ENCODE measurements at regions not wholly inside any gene's neighbourhood (a gene's known extent, or its start where the extent isn't known, plus 50 kb on each side); places are given as distances from the start of the nearest gene placed in this dataset.

- Mint-ChIP-seq H3K36me3 (ENCODE audit: low read depth) (no peaks in the 10 kb centered on the region), H3K27me3 (no peaks in the 10 kb centered on the region), H3K27ac (no peak overlapping the region), H3K4me1 (ENCODE audit: low read depth) (no peaks in the 10 kb centered on the region), H3K9me3 (peaks cover 6% of the 10 kb centered on the region), H3K4me3 (no peak overlapping the region)
- no peak for ATAC-seq (ENCODE audit: poor library complexity)
- ChIA-PET CTCF (no interaction called here), POLR2A (no interaction called here)
- H3K9me3 ChIP-seq (ENCODE audit: control insufficient read depth in 1 of 2, insufficient read depth in 1 of 2, low read length in 2 of 2) = peaks cover 0 to 3% of the 10 kb centered on the region in 2 experiments
- H3K36me3 ChIP-seq (ENCODE audit: insufficient read depth, low read length) = no peaks in the 10 kb centered on the region
- no peak overlapping the region for H3K27ac ChIP-seq (ENCODE audit: low read depth in 1 of 2, low read length in 2 of 2)
- intact Hi-C loops (cut with DNase I, micrococcal nuclease) = no loop called here
- no peak overlapping the region for H3K4me3 ChIP-seq (ENCODE audit: low read length)
- DNase-seq = no peak
- TF ChIP-seq CTCF (IDR thresholded peaks at IDR 0.05) = no peak
- no peaks in the 10 kb centered on the region for H3K27me3 ChIP-seq (ENCODE audit: control insufficient read depth in 1 of 2, insufficient read depth in 2 of 2, low read length in 2 of 2)
- H3K4me1 ChIP-seq (ENCODE audit: insufficient read depth, low read length) = no peaks in the 10 kb centered on the region
These were observed 507.2 kb upstream of the PBX1 start for GRCh38 chr1:164051782-164052181.

DNA sequence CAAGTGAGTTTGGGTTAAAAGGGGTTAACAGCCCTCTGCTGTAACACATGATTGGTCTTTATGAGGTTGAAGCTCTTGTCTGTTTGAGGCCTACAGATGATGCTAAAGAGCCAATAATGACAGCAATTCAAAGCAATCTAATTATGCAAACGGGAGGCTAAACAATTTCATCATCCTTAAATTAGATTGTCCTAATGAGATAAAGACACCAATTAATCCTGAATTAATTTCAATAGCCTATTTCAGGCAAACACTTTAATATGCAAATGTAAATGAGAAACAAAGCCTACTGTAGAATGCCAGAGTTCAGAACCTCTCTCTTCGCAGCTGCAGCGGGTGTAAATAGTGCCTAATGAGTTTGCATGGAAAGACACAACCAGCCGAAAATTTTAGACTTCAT is 504.7 kb upstream of the PBX1 start:
- DNase-seq (no peak), ATAC-seq (ENCODE audit: poor library complexity) (no peak)
- H3K9me3 Mint-ChIP-seq = peaks cover 12% of the 10 kb centered on the region
- no peaks in the 10 kb centered on the region for H3K9me3 ChIP-seq (ENCODE audit: control insufficient read depth in 1 of 2, insufficient read depth in 1 of 2, low read length in 2 of 2)
- H3K27ac ChIP-seq (ENCODE audit: low read depth in 1 of 2, low read length in 2 of 2) = no peak overlapping the region
- CTCF ChIA-PET = no interaction called here
- no peak for TF ChIP-seq CTCF (IDR thresholded peaks at IDR 0.05)
- no peaks in the 10 kb centered on the region for H3K27me3 ChIP-seq (ENCODE audit: control insufficient read depth in 1 of 2, insufficient read depth in 2 of 2, low read length in 2 of 2)
- H3K27me3 Mint-ChIP-seq = no peaks in the 10 kb centered on the region
- no peak overlapping the region for H3K27ac Mint-ChIP-seq
- no peaks in the 10 kb centered on the region for H3K36me3 Mint-ChIP-seq (ENCODE audit: low read depth)
- no peak overlapping the region for H3K4me3 ChIP-seq (ENCODE audit: low read length)
- no peaks in the 10 kb centered on the region for H3K4me1 Mint-ChIP-seq (ENCODE audit: low read depth)
- intact Hi-C loops (cut with DNase I, micrococcal nuclease) = no loop called here
- no peaks in the 10 kb centered on the region for H3K4me1 ChIP-seq (ENCODE audit: insufficient read depth, low read length)
- POLR2A ChIA-PET = no interaction called here
- no peak overlapping the region for H3K4me3 Mint-ChIP-seq
- H3K36me3 ChIP-seq (ENCODE audit: insufficient read depth, low read length) = no peaks in the 10 kb centered on the region

DNA sequence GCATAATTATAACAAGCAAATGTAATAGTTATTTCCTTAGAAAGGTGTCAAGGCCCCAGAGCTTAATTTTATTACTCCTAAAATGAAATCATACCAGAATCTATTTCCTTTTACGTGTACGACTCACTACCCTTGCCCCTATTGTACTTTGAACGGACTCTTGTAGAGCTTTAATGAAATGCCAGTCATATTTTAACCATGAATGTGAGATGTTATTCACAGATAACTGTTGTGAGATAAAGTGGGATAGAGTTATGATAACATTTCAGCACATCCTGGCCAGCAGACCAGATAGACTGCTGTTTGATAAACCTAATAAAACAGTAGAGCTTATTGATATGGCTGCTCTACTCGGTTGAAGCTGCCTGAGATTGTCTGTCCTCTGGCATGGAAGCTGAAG is 500.8 kb upstream of the PBX1 start:
- no peaks in the 10 kb centered on the region for H3K36me3 Mint-ChIP-seq (ENCODE audit: low read depth)
- peaks cover 18% of the 10 kb centered on the region for H3K9me3 Mint-ChIP-seq
- Histone ChIP-seq H3K9me3 (ENCODE audit: control insufficient read depth in 1 of 2, insufficient read depth in 1 of 2, low read length in 2 of 2) (peaks cover 0 to 8% of the 10 kb centered on the region in 2 experiments), H3K36me3 (ENCODE audit: insufficient read depth, low read length) (no peaks in the 10 kb centered on the region), H3K27me3 (ENCODE audit: control insufficient read depth in 1 of 2, insufficient read depth in 2 of 2, low read length in 2 of 2) (no peaks in the 10 kb centered on the region), H3K27ac (ENCODE audit: low read depth in 1 of 2, low read length in 2 of 2) (no peak overlapping the region), H3K4me3 (ENCODE audit: low read length) (no peak overlapping the region), H3K4me1 (ENCODE audit: insufficient read depth, low read length) (no peaks in the 10 kb centered on the region)
- H3K4me3 Mint-ChIP-seq = no peak overlapping the region
- no peaks in the 10 kb centered on the region for H3K27me3 Mint-ChIP-seq
- intact Hi-C loops (cut with DNase I, micrococcal nuclease) = no loop called here
- no peak for TF ChIP-seq CTCF (IDR thresholded peaks at IDR 0.05)
- no peak for ATAC-seq (ENCODE audit: poor library complexity)
- H3K4me1 Mint-ChIP-seq (ENCODE audit: low read depth) = no peaks in the 10 kb centered on the region
- POLR2A ChIA-PET = no interaction called here
- DNase-seq = no peak
- no peak overlapping the region for H3K27ac Mint-ChIP-seq
- CTCF ChIA-PET = no interaction called here
